MCF 10A (cell line): ENCODE measurements at regions not wholly inside any gene's neighbourhood (a gene's known extent, or its start where the extent isn't known, plus 50 kb on each side); places are given as distances from the start of the nearest gene placed in this dataset.

Source experiments
- BruUV-seq: library from RNA; stranded (reverse); fragments of 400-500 nt; replicated peaks from 2 replicates; lab custom pipeline; 2021; lab: Mats Ljungman, UMichigan
- CTCF ChIA-PET: fragments of 300-600 bp; sonication (Branson Sonifier 250); formaldehyde crosslinking; extraction: SDS; loops from one replicate; lab custom pipeline; 2021; ENCODE audit warnings: antibody characterized with exemption, inconsistent platforms; lab: Yijun Ruan, JAX
- POLR2A ChIA-PET: fragments of 300-600, 350-650 bp; sonication (Branson Sonifier 250); formaldehyde crosslinking; extraction: SDS; loops from one replicate; lab custom pipeline; 2020; ENCODE audit warnings: antibody characterized with exemption, inconsistent platforms; lab: Yijun Ruan, JAX
- DNase-seq: peaks from one replicate; pipeline ENCODE4 v3.0.0-alpha.2; 2018; ENCODE audit not compliant: unreplicated experiment
- H3K27ac Mint-ChIP-seq: one replicate; pipeline ENCODE4 v1.8.0; 2022; ENCODE audit warnings: mild to moderate bottlenecking, low read depth, mixed read lengths; ENCODE audit not compliant: unreplicated experiment
- H3K27me3 Mint-ChIP-seq: one replicate; pipeline ENCODE4 v1.8.0; 2022; ENCODE audit warnings: mixed read lengths; ENCODE audit not compliant: insufficient read depth, unreplicated experiment
- H3K36me3 Mint-ChIP-seq: one replicate; pipeline ENCODE4 v1.8.0; 2022; ENCODE audit warnings: mild to moderate bottlenecking, moderate library complexity, mixed read lengths; ENCODE audit not compliant: insufficient read depth, unreplicated experiment
- H3K4me1 Mint-ChIP-seq: one replicate; pipeline ENCODE4 v1.8.0; 2022; ENCODE audit warnings: mixed read lengths; ENCODE audit not compliant: insufficient read depth, unreplicated experiment
- H3K4me3 Mint-ChIP-seq: one replicate; pipeline ENCODE4 v1.8.0; 2022; ENCODE audit warnings: mild to moderate bottlenecking, moderate library complexity, mixed read lengths; ENCODE audit not compliant: unreplicated experiment
- H3K9me3 Mint-ChIP-seq: one replicate; pipeline ENCODE4 v1.8.0; 2022; ENCODE audit warnings: mixed read lengths; ENCODE audit not compliant: unreplicated experiment
- CTCF ChIP-seq: fragments of 200-600 bp; IDR thresholded peaks from one replicate; pipeline ENCODE4 v1.8.0; 2022; ENCODE audit warnings: antibody characterized with exemption, mild to moderate bottlenecking; ENCODE audit not compliant: unreplicated experiment
- intact Hi-C: fragments of 100-400 bp; cut with micrococcal nuclease; formaldehyde crosslinking; loops from 2 replicates; pipeline ENCODE4 v1.14.1; 2022

- peaks cover 13% of the 10 kb centered on the region for H3K9me3 Mint-ChIP-seq
- DNase-seq, result no peak
- no TSS peak for BruUV-seq
- TF ChIP-seq CTCF, result no peak
- H3K36me3 Mint-ChIP-seq, result no peaks in the 10 kb centered on the region
- no peak overlapping the region for H3K4me3 Mint-ChIP-seq
- no peaks in the 10 kb centered on the region for H3K27me3 Mint-ChIP-seq
- ChIA-PET POLR2A (interaction anchor here (0.7 kb wide), 1 partner anchor 91 kb away, joined by 3 read pairs; no protein-coding TSS in a partner anchor), CTCF (no interaction called here)
- no peak overlapping the region for H3K27ac Mint-ChIP-seq
- no peaks in the 10 kb centered on the region for H3K4me1 Mint-ChIP-seq
- intact Hi-C loops, result no loop called here
Observed at GRCh38 chr4:95898226-95898625, 58.3 kb downstream of the PDHA2 start.

GRCh38 chr4:95909211-95909610 is 69.3 kb downstream of the PDHA2 start:
- no peaks in the 10 kb centered on the region for H3K9me3 Mint-ChIP-seq
- intact Hi-C loops, result no loop called here
- H3K4me3 Mint-ChIP-seq, result no peak overlapping the region
- H3K4me1 Mint-ChIP-seq, result no peaks in the 10 kb centered on the region
- no peaks in the 10 kb centered on the region for H3K27me3 Mint-ChIP-seq
- TF ChIP-seq CTCF, result no peak
- no peaks in the 10 kb centered on the region for H3K36me3 Mint-ChIP-seq
- CTCF ChIA-PET, result interaction anchor here (0.8 kb wide), 1 partner anchor 112 kb away, joined by 4 read pairs; no protein-coding TSS in a partner anchor
- POLR2A ChIA-PET, result no interaction called here
- no TSS peak for BruUV-seq
- H3K27ac Mint-ChIP-seq, result no peak overlapping the region
- DNase-seq, result no peak

GRCh38 chr4:95910749-95911148 is 70.9 kb downstream of the PDHA2 start:
- Mint-ChIP-seq H3K4me3 (no peak overlapping the region), H3K27ac (no peak overlapping the region), H3K4me1 (no peaks in the 10 kb centered on the region), H3K36me3 (no peaks in the 10 kb centered on the region), H3K9me3 (no peaks in the 10 kb centered on the region), H3K27me3 (no peaks in the 10 kb centered on the region)
- POLR2A ChIA-PET, result no interaction called here
- no TSS peak for BruUV-seq
- DNase-seq, result no peak
- intact Hi-C loops, result no loop called here
- CTCF ChIA-PET, result no interaction called here
- TF ChIP-seq CTCF, result no peak

GRCh38 chr4:95921470-95921869 is 81.6 kb downstream of the PDHA2 start:
- ChIA-PET POLR2A (no interaction called here), CTCF (no interaction called here)
- Mint-ChIP-seq H3K27me3 (no peaks in the 10 kb centered on the region), H3K4me1 (no peaks in the 10 kb centered on the region), H3K27ac (no peak overlapping the region), H3K9me3 (peaks cover 8% of the 10 kb centered on the region), H3K4me3 (no peak overlapping the region), H3K36me3 (no peaks in the 10 kb centered on the region)
- TF ChIP-seq CTCF, result no peak
- BruUV-seq, result no TSS peak
- intact Hi-C loops, result no loop called here
- DNase-seq, result no peak
